Stimulated activated CD4-positive, alpha-beta T cell treated with anti-CD3 and anti-CD28 coated beads, Interleukin-1b, Interleukin-23, amount 100 ng/mL, for 1 hour (primary cell): ENCODE measurements at regions not wholly inside any gene's neighbourhood (a gene's known extent, or its start where the extent isn't known, plus 50 kb on each side); places are given as distances from the start of the nearest gene placed in this dataset.
"Not testable (repeated sequence)": the region's sequence is repeated elsewhere in the genome, so short reads cannot be mapped to it uniquely, and the experiment has no call there.

ENCODE experiments used
- DNase-seq, 2 donors: peaks; one replicate each; pipeline ENCODE4 v3.0.0-alpha.2; 2020; ENCODE audit warnings: low read depth in 2 of 2

GRCh38 chr3:29141197-29141917 is 139.5 kb upstream of the RBMS3 start:
- no peak for DNase-seq

DNA sequence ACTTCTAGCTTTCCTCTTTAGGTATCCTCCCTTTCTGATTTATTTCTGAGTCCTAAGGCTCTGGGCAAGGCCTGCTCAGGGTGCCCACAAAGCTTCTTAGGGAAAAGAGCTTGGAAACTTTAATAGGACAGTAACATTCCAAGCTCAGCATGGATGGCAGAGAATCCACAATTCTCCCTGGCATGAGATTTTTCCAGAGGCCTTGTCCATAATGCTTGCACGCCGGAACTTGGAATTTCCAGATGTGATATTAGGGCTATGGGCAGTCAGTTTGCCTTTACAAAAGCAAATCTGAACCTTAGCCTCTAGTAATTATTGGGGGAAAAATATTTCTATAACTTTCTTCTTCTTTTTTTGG is 139.0 kb upstream of the RBMS3 start:
- DNase-seq, result no peak

DNA sequence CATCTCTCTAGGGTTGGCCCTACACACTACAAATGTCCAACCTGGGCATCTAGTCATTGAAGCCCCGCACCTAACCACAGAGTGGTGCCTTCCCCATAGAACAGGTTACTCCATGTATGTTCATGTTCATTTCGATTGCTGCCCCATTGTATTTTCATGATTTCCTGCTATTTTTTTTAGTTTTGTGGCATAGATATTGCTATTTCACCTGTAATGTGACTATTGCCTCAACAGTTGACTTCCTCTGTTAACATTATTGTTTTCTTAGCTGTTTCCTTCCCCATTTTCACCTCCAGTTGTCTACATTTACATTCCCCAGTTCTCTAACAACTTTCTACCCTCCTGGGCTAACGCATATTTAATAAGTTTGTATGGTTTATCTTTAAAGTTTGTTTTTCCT is 137.7 kb upstream of the RBMS3 start:
- DNase-seq, result no peak

GRCh38 chr3:29144361-29144760 is 136.5 kb upstream of the RBMS3 start:
- DNase-seq, result no peak

- no peak for DNase-seq
Measured at GRCh38 chr3:29144807-29145206, 136.1 kb upstream of the RBMS3 start.

DNA sequence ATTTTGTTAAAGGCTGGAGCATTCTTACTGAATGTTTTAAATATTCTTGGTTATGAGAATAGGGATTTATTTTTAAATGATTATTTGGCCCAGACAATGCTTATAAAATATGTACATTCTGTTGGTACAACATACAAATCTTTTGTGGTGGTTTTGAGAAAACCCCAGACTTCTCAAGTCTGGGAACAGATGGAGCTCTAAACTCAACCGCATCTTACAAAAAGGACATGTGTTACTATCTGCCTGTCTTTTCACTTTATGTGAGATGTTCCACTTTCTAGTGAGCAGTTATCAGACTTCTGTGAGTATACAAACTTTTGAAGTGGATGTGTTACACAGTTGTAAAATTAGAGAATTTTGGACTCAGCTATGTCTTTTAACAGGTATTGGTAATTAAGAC is 135.5 kb upstream of the RBMS3 start:
- no peak for DNase-seq

DNA sequence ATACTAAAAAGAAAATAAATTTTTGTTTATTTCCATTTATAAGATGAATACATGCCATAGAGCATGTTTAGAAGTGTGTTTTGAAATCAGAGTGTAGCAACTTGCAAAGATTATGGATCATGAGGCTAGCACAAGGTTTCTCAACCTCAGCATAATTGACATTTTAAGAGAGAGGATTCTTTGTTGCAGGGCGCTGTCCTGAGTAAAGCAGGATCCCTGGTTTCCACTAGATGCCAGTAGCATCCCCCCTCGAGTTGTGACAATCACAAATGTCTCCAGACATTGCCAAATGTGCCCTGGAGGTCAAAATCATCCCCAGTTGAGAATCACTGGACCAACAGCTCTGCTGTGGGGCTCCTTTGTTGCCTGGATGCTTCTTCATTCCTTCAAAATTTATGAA is 128.5 kb upstream of the RBMS3 start:
- no peak for DNase-seq

DNA sequence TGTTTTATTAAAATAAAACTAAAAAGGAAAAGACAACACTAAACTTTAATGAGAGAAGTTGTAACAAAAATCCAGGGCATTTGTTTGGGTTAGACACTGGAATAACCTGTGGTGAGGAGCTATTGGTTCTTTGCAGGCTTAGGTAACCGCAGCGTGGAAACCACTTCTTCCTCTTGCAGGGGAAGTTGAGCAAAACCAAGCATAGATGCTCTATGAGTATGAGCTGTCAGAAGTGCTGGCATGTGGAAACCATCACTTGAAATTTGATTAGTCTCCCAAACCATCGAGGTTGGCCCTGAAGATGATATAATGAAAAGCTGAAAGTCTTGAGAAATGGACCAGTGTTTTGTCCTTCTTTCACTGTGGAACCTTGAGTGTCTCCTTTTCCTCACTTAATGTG is 127.1 kb upstream of the RBMS3 start:
- no peak for DNase-seq

DNA sequence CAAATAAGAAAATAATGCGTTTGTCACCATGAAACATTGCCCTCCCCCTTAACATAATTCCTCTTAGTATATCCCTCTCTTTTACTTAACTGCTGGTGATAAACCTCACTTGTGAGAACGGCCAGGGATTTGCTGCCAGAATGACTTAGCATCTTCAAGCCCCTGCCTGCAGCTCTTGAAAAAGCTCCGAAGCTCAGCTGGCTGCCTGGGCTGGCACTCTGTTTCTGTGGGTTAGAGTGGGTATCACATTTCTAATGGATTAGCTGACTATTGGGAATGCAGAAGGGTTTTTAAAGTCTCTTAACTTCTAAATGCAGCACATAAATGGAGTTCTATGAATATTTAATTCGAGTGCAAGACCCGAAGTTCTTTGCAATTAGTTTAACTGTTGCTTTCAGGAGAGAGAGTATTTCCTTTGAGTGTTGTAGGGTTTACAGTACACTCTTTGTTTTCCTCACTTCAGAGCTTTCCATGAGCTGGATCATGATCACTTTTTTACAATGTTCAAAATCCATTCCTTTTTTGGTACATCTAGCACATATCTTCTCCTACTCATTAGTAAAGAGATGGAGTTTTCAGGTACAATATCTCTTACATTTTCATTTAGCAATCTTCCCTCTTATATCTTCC is 124.7 kb upstream of the RBMS3 start:
- no peak for DNase-seq

- DNase-seq, result no peak
Measured at GRCh38 chr3:29164825-29165224, 116.0 kb upstream of the RBMS3 start.

GRCh38 chr3:29167180-29167579 is 113.7 kb upstream of the RBMS3 start:
- DNase-seq, result no peak

DNA sequence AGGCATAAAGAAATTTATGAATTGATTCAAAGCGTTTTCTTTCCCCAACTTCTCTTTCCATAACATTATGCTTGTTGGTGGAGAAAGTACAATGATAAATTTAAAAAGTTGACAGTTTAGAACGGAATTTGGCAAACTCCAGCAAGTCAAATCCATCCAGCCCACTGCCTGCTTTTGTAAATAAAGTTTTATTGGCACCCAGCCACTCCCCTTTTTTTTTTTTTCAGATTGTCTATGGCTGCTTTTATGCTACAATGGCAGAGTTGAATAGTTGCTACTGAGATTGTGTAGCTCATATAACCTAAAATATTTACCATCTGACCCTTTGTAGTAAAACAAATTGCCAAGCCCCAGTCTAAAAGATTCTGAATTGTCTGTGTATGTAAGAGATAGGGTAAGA is 112.8 kb upstream of the RBMS3 start:
- DNase-seq, result no peak

GRCh38 chr3:29168696-29169095 is 112.2 kb upstream of the RBMS3 start:
- DNase-seq, result no peak

DNA sequence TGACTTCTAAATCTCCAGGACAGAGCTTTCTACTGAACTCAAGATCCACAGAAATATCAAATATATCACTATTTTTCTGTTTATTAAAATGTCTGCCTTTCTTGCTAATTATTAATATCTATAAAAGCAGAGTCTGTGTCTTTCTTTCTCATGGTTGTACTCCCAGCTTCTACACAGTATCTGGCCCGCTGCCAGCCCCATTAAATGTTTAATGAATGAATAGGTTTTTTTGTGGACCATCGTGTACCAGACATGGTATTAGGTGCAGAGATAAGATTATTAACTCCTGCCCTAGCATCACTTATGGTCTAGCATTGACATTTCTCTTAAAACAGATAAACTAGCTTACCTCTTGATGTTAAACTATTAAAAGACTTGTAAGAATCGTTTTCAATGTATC is 111.4 kb upstream of the RBMS3 start:
- no peak for DNase-seq

DNA sequence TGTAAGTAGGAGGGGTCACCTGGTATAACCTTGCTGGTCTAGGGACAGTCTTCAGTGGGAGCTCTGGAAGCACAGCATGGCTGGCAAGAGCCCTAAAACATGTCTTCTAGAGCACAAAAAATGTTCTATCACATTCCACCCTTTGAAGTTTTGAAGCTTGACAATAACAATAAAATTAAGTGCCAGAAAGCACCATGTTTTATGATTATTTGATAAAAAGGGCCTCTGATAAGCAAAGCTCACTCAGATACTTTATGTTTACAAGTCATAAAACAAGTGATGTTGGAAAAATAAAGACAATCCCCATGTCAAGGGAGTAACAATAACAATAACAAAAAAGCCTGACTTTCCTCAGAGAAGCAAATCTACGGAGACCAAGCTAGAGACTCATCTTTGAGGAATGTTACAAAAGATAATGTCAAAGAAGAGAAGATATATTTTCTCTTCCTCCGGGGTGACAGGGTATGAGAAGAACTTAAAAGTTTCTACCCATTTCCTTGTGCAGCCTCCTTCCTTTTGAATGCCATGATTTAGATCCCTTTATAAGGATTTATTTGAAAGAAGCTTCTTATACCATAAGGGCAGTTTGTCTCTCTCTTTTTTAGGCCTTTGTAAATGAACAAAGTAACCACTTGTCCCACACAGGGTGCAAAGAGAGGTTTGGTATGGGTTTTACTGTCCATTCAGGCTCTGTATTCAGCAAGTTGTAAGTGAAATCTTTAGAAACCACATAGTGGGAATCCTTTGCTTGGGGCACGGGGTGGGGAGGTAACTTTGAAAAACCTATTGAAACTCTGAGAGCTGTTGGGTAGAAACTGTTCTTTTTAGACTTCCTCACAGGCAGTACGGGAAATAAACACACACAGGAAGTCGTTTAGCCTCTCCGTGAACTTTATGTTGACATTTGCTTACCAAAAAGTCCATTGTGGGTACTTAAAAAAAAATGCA is 109.6 kb upstream of the RBMS3 start:
- DNase-seq, result no peak

DNA sequence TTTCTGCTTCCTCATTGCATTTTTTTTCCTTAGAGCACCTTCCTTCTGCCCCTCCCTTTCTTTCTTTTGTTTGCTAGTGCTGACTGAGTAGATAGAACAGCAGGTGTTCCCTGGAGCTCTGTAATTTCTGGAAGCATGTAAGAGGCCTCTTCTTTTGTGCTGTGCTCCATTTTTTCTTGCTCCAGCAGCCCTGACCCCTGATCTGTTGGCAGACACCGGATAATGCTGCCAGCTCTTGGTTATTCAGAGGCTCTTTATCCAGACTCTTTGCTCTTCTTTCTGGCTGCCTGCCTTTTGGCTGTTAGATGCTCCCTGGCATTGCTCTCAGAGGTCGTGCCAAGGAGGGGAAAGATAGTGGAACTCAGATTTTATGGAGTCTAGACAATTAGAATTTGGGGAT is 104.4 kb upstream of the RBMS3 start:
- DNase-seq, result no peak

DNA sequence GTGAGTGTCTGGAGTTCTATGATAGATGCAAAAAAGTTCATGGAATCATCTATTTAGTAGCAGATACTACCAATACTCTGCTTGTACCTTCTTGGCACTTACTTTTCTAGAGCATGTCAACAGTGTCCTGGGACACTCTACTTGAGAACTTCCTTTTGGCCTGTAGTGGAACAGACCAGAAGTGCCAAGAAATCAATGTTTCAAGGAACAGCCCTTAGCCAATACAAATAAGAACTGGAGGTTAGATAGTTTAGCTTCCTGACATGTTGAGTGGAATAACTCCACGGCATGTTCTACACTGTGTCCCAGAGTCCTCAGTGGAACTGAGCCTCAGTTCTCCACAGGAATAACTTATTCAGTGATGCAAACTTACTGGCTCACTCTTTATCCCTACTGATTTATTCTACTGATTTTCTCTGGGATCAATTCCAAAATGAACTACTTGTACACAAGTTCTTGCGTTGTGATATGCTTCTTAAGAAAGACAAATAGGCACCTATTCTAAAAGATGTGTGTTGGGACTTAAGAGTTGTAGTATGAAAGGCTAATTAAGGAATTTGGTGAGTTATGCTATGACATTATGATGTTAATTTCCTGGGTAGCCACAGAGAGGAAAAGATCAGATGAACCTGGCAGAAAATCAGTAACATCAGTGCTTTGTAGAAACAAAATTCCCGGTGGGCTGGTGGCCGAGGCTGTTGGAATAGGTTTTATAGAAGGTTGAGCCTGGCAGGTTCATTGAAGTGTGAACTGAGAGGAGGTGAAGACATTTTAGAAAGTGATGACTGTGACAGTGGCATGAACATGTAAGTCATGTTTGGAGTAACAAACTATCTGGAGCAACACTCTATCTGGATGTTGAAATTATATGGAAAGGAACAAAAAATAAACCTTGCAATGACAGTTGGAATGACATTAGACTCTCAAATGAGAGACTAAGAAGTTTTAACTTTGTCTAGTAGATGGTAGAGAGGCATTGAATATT is 101.8 kb upstream of the RBMS3 start:
- no peak for DNase-seq

GRCh38 chr3:29181149-29181780 is 99.6 kb upstream of the RBMS3 start:
- DNase-seq, result no peak

- no peak for DNase-seq
Measured at GRCh38 chr3:29181872-29182271, 99.0 kb upstream of the RBMS3 start.

DNA sequence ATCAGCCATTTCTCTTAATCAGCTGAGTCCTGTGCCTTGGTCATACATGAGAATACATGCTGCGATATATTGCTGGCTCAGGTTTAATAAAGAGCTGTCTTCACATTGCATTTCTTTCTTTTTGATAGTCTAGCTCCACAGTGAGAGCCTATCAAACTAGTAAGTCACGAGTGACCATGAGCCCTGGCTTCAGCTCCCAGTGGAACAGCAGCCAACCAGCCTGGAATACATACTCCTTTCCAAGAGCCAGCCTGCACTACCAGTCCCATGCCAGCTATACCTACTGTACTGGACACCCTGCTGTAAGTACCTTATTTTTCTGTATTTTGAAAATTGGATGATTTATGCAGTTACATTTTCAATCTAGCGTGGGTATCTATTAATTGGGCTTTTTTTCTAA is 98.0 kb upstream of the RBMS3 start:
- not testable (repeated sequence) for DNase-seq
